GM19397 (cell line): ENCODE measurements at regions not wholly inside any gene's neighbourhood (a gene's known extent, or its start where the extent isn't known, plus 50 kb on each side); places are given as distances from the start of the nearest gene placed in this dataset.
A peak's percentile ranks its signal among the peaks of the same experiment; 100 is the strongest.

Source experiments
- ATAC-seq: cut with Tn5 transposase; IDR thresholded peaks from one replicate; pipeline ENCODE4 v1.9.1; 2021; ENCODE audit warnings: mild to moderate bottlenecking, moderate library complexity; ENCODE audit not compliant: unreplicated experiment

GRCh38 chr12:69123919-69124638 is 115.3 kb upstream of the CPSF6 start:
- ATAC-seq = no peak

DNA sequence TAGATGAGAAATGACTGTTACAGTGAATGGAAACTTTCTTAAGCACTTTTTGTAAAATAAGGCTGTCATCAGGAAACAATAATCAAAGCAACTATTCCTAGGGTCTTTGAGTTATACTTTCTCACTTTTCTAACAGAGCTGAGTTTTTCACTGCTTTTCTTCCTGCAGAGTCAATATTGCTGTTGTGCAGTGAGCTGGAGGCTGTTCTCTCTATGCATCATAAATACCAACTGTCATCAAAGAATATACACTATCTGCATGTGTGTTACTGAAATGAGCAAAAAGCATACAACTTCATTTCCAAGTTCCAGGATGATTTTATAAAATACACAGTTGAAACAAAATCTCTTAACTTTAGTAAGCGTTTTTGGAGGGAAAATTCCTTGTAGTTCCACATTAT is 110.4 kb upstream of the CPSF6 start:
- no peak for ATAC-seq

DNA sequence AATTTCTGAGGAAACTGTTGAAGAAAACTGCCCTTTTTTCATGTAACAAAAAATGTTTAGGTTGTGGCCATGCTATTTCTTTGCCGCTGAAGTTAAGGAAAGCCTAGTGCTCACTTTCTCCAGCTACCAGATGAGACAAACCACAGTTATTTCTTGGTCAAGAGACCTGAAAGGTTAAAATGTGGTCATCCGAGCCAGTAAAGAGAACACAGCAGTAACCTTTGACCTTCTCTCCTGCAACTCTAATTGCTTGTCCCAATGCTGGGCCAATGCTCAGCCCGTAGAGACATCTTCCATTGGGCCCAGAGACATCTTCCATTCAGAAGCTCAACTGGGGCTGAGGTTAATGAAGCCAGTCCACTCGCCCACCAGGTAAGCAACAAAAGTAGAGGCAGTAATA is 109.8 kb upstream of the CPSF6 start:
- no peak for ATAC-seq

DNA sequence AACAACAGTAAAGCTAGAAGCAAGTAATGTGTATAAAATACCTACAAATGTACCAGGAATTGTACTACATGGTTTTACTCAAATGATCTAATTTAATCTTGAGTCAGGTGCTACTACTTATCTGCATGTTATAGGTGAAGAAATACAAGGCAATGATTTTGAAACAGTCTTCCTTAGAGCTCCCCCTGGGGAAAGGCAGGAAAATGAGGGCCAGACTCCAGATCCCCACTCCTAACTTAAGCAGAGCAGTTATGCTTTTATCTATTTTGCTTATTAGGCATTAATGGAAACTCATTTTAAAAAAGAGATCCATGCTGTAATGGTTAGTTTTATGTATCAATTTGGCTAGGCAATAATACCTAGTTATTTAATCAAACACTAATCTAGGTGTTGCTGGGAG is 109.3 kb upstream of the CPSF6 start:
- ATAC-seq = no peak

- ATAC-seq = no peak
Observed at GRCh38 chr12:69131077-69131476, 108.3 kb upstream of the CPSF6 start.

GRCh38 chr12:69136931-69137613 is 102.3 kb upstream of the CPSF6 start:
- ATAC-seq = no peak

DNA sequence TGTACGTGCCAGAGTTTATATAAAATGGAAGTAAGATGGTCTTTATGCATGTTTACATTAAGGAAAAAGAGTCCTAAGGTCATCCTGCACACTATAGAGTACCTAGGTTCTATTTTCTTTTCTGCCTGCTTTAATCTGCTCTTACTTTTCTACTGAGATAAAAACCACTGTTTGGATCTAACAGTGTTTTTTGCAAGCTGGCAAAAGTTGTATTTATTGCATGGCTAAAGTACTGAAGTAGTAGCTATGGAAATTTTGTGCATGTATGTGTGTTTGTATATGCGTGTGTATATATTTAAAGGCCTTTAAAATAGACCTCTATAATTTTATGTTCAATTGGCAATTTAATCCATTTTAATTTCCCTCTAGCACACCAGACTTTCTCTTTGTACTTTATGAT is 98.3 kb upstream of the CPSF6 start:
- ATAC-seq = no peak

DNA sequence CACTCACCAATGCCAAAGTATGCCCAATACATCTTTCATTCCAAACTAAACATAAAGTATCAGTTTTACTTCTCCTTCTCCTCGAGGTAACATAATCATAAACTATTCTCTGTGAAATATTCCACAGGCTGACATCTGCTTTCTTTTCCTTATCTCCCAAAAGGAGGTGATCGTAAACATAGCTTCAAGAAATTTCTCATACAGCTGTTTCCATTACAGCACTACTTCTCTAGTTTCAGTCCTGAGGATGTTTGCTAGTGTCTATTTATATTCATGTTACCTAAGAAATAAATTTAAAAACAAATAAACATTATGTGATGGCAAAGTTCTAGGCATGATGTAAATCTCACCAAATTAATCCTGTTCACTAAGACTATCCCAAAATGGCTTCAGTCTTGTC is 90.1 kb upstream of the CPSF6 start:
- no peak for ATAC-seq

DNA sequence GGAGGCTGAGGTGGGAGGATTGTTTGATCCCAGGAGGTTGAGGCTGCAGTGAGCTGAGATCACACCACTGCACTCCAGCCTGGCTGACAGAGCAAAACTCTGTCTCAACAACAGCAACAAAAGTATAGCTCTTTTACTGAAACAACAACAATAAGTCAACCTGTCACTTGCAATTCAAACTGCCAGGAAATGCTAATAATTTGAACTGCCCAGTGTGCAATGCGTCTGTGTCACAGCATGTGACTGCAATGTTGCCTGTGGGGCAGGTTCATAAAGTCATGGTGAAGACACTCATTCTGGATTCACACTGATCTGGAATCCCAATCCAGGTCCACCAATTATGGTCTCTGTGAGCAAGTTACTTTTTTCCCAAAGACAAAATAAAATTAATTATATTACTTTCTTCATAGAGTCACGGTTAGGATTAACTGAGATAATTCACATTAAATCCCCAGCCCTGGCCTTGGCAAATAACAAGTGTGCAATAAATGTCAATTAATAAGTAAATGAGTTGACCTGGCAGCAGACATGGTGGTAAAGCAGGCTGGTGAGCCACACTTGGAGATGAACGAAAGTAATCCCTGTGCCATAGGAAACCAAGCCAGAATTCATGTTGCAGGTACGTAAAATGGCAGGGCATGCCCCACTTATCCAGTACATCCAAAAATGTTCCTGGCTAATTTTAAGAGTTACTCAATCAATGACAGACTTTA is 89.1 kb upstream of the CPSF6 start:
- no peak for ATAC-seq

DNA sequence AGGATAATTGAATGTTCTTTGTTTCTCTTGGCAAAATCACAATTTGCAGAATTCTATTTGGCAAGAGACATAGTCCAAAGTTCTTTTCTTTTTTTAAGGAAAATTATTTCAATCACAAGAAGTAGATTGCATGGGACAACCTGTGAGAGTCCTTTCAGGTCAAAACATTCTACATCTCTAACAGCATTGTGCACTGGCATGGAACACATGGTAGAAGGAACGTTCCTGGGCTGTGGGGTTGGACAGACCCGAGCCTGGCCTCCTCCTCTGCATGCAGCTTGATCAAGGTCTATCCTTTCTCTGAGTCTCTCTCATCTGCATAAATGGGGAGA is 88.6 kb upstream of the CPSF6 start:
- no peak for ATAC-seq

GRCh38 chr12:69151254-69151764 is 88.1 kb upstream of the CPSF6 start:
- no peak for ATAC-seq

GRCh38 chr12:69154585-69155363 is 84.6 kb upstream of the CPSF6 start:
- ATAC-seq = no peak

GRCh38 chr12:69157023-69157655 is 82.2 kb upstream of the CPSF6 start:
- peak; percentile 95 for ATAC-seq

- peak; percentile 57 for ATAC-seq
Observed at GRCh38 chr12:69161829-69162228, 77.5 kb upstream of the CPSF6 start.

- no peak for ATAC-seq
Observed at GRCh38 chr12:69163681-69164362, 75.5 kb upstream of the CPSF6 start.

DNA sequence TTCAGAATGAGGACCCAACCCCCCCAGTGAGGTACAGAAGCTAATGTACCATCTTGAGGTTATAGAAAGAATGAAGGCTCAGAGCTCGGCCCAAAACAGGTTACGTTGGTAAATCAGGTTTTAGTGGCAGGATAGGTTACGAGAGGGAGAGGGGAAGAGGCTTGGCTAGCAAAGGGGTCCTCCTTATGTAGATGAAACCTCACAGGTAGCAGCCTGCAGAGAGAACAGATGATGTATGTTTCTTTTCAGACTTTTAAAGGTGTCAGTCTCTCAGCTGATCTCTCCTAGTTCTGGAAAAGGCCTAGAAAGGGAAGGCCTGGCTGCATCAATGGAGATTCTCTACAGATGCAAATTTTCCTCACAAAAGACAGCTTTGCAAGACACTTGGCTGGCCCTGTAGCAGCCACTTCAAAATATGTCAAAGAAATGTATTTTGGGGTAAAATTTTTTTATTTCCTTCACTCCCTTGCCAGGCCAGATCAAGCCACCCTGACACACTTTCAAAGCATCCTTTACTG is 71.7 kb upstream of the CPSF6 start:
- no peak for ATAC-seq

DNA sequence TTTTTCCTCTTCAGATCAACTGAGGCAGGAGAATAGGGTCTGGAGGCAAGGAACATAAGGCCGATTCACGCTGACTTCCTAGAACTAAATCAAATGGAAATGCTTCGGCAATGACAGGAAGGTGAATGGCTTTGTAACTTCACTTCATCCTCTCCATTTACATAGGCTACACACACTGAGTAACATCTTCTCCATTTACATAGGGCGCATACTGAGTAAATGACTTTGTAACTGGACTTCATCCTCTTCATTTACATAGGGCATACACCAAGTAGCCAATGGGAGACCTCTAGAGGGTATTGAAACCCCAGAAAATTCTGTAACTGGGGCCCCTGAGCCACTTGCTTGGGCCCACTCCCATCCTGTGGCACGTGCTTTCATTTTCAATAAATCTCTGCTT is 71.0 kb upstream of the CPSF6 start:
- ATAC-seq = no peak

- no peak for ATAC-seq
Observed at GRCh38 chr12:69168828-69169227, 70.5 kb upstream of the CPSF6 start.

DNA sequence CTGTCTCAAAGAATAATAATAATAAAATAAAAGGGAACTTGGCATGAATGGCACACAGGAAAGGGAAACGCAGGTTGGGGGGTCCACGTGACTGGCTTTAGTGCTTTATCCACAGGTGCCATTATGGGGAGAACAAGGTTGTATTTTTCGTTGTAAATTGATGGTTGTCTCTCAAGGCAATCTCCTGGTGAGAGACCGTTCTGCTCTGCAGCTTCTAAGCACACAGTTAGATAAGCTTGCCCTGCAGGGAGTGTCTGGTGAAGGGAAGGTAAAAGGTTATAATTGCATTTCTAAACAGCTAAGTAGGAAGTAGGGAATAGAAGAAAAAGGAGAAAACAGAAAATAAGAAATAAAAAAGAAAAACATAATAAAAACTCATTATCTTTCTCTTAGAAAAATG is 69.1 kb upstream of the CPSF6 start:
- ATAC-seq = no peak

- ATAC-seq = no peak
Observed at GRCh38 chr12:69171881-69172280, 67.5 kb upstream of the CPSF6 start.
